GM13976 (cell line): ENCODE measurements at regions not wholly inside any gene's neighbourhood (a gene's known extent, or its start where the extent isn't known, plus 50 kb on each side); places are given as distances from the start of the nearest gene placed in this dataset.

ENCODE experiments used
- DNase-seq: peaks from one replicate; pipeline ENCODE4 v3.0.0; 2012; ENCODE audit warnings: low spot score
- in situ Hi-C: fragments of 300-500 bp; cut with MboI; formaldehyde crosslinking; loops from one replicate; pipeline ENCODE4 v1.12.0; 2022; ENCODE audit warnings: low sequenced_read_pairs, mixed read lengths, inconsistent platforms; ENCODE audit not compliant: unreplicated experiment
- TF ChIP-seq, protein P1 (sequence below): IDR thresholded peaks from 2 replicates; pipeline ENCODE4 v1.5.1; 2012; ENCODE audit warnings: borderline replicate concordance, mild to moderate bottlenecking; ENCODE audit not compliant: insufficient read depth; ENCODE audit errors: extremely low read depth, missing control alignments, control extremely low read depth

DNA sequence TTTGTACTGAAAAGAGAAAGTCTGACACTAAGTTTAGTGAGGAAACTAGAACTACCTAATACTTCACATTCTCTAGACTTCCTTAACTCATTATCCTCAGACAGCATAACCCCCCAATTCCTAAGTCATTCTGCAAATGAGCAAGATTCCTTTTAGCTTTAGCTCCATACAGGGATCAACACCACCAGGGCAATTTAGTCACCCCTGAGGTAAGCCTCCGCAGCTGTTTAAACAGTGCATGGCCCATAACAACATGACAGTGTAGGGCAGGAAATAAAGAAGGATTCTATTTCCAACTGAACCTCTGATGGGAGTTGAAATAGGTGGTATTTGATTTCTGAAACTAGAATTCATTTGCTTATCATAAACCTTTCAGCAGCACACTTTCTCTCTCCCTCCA lies 112.8 kb upstream of the DKK2 start:
- TF ChIP-seq, protein P1, sequence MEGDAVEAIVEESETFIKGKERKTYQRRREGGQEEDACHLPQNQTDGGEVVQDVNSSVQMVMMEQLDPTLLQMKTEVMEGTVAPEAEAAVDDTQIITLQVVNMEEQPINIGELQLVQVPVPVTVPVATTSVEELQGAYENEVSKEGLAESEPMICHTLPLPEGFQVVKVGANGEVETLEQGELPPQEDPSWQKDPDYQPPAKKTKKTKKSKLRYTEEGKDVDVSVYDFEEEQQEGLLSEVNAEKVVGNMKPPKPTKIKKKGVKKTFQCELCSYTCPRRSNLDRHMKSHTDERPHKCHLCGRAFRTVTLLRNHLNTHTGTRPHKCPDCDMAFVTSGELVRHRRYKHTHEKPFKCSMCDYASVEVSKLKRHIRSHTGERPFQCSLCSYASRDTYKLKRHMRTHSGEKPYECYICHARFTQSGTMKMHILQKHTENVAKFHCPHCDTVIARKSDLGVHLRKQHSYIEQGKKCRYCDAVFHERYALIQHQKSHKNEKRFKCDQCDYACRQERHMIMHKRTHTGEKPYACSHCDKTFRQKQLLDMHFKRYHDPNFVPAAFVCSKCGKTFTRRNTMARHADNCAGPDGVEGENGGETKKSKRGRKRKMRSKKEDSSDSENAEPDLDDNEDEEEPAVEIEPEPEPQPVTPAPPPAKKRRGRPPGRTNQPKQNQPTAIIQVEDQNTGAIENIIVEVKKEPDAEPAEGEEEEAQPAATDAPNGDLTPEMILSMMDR, result no peak
- in situ Hi-C loops, result no loop called here
- no peak for DNase-seq

DNA sequence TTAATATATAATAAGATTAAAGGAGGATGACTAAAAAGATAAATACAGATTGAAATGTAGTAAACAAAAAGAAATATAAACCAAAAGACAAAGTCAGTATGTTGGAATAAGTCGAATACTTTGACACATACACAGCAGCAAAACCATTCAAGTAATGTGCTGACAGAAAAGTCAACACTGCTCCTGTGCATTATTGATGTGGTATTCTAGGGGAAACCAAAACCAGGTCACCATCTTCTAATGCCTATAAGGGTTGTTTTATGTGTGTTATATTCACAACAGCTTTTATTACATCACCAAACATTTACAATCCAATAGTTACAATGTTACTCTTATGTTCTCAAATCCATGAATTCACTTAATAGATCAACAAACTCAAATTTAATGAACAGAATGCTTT lies 111.8 kb upstream of the DKK2 start:
- TF ChIP-seq, protein P1, result no peak
- DNase-seq, result no peak
- in situ Hi-C loops, result no loop called here

- in situ Hi-C loops, result no loop called here
- DNase-seq, result no peak
- TF ChIP-seq, protein P1, result no peak
Observed at GRCh38 chr4:107138433-107138832, 102.3 kb upstream of the DKK2 start.

GRCh38 chr4:107133965-107134653 lies 98.0 kb upstream of the DKK2 start:
- TF ChIP-seq, protein P1, result no peak
- DNase-seq, result no peak
- in situ Hi-C loops, result no loop called here

GRCh38 chr4:107131295-107131694 lies 95.2 kb upstream of the DKK2 start:
- in situ Hi-C loops, result no loop called here
- TF ChIP-seq, protein P1, result no peak
- DNase-seq, result no peak

DNA sequence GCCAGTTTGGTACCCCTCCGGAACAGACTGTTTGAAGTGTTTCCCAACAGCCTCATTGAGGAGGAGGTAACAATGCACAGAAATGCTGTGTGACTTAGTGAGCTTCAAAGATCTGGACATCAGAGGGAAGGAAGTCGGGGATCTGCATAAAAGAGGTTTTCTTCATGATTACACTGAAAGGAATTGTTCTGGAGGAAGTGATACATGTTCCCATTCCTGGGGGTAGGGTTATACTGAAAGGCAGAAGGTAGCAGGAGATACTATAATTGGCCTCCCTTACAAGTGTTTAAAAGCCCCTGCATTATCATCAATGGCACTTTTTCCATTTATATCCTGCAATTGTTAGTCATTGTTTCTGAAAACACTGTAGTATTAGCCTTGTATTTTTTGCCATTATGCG lies 94.0 kb upstream of the DKK2 start:
- in situ Hi-C loops, result no loop called here
- TF ChIP-seq, protein P1, result no peak
- no peak for DNase-seq
